ENCODE measurements at regions not wholly inside any gene's neighbourhood (a gene's known extent, or its start where the extent isn't known, plus 50 kb on each side); places are given as distances from the start of the nearest gene placed in this dataset.

- no peak for TF ChIP-seq CTCF (IDR thresholded peaks at IDR 0.05)
- no peaks in the 10 kb centered on the region for H3K4me1 ChIP-seq
- H3K36me3 ChIP-seq = no peaks in the 10 kb centered on the region
- no peak overlapping the region for H3K4me3 ChIP-seq
- peaks cover 0 to 2% of the 10 kb centered on the region in 2 donors for H3K9me3 ChIP-seq
- no peak for ATAC-seq
- intact Hi-C loops (cut with DNase I) = no loop called here
- DNase-seq = no peak
- H3K27ac ChIP-seq = no peak overlapping the region
- no peaks in the 10 kb centered on the region for H3K27me3 ChIP-seq
Measured at GRCh38 chr5:103340717-103341388, 82.3 kb downstream of the MACIR start.

GRCh38 chr5:103340132-103340531 lies 81.6 kb downstream of the MACIR start:
- H3K27ac ChIP-seq = no peak overlapping the region
- DNase-seq (no peak), ATAC-seq (no peak)
- intact Hi-C loops (cut with DNase I) = no loop called here
- no peaks in the 10 kb centered on the region for H3K27me3 ChIP-seq
- H3K4me1 ChIP-seq = no peaks in the 10 kb centered on the region
- peaks cover 0 to 2% of the 10 kb centered on the region in 2 donors for H3K9me3 ChIP-seq
- no peak for TF ChIP-seq CTCF (IDR thresholded peaks at IDR 0.05)
- no peaks in the 10 kb centered on the region for H3K36me3 ChIP-seq
- no peak overlapping the region for H3K4me3 ChIP-seq

- Histone ChIP-seq H3K27me3 (no peaks in the 10 kb centered on the region), H3K4me1 (no peaks in the 10 kb centered on the region), H3K27ac (no peak overlapping the region), H3K4me3 (no peak overlapping the region), H3K36me3 (no peaks in the 10 kb centered on the region), H3K9me3 (no peaks in the 10 kb centered on the region)
- intact Hi-C loops (cut with DNase I) = no loop called here
- no peak for ATAC-seq
- no peak for TF ChIP-seq CTCF (IDR thresholded peaks at IDR 0.05)
- DNase-seq = no peak
Measured at GRCh38 chr5:103336941-103337340, 78.4 kb downstream of the MACIR start.

- no peaks in the 10 kb centered on the region for H3K36me3 ChIP-seq
- no peaks in the 10 kb centered on the region for H3K27me3 ChIP-seq
- DNase-seq = no peak
- no peaks in the 10 kb centered on the region for H3K9me3 ChIP-seq
- no peak overlapping the region for H3K4me3 ChIP-seq
- no peak for TF ChIP-seq CTCF (IDR thresholded peaks at IDR 0.05)
- no peak for ATAC-seq
- intact Hi-C loops (cut with DNase I) = no loop called here
- no peak overlapping the region for H3K27ac ChIP-seq
- H3K4me1 ChIP-seq = no peaks in the 10 kb centered on the region
Measured at GRCh38 chr5:103333376-103333775, 74.8 kb downstream of the MACIR start.

GRCh38 chr5:103330875-103331274 lies 72.3 kb downstream of the MACIR start:
- Histone ChIP-seq H3K36me3 (no peaks in the 10 kb centered on the region), H3K27me3 (no peaks in the 10 kb centered on the region), H3K4me1 (no peaks in the 10 kb centered on the region), H3K4me3 (no peak overlapping the region), H3K27ac (no peak overlapping the region), H3K9me3 (no peaks in the 10 kb centered on the region)
- intact Hi-C loops (cut with DNase I) = no loop called here
- ATAC-seq (no peak), DNase-seq (no peak)
- no peak for TF ChIP-seq CTCF (IDR thresholded peaks at IDR 0.05)

All from left lung (tissue), 4 donors.